ENCODE measurements at regions not wholly inside any gene's neighbourhood (a gene's known extent, or its start where the extent isn't known, plus 50 kb on each side); places are given as distances from the start of the nearest gene placed in this dataset.
"Not testable (repeated sequence)": the region's sequence is repeated elsewhere in the genome, so short reads cannot be mapped to it uniquely, and the experiment has no call there.

DNA sequence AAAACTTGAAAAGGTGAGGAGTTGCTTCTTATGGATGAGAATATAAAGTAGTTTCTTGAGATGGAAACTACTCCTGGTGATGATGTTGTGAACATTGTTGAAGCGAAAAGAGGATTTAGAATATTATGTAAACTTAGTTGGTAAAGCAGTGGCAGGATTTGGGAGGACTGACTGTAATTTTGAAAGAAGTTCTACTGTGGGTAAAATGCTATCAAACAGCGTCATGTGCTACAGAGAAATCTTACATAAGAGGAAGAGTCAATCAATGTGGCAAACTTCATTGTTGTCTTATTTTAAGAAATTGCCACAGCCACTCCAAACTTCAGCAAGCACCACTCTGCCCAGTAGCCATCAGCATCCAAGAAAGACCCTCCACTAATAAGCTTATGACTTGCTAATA lies 112.9 kb upstream of the ZEB2 start:
- DNase-seq = no peak

GRCh38 chr2:144631636-144632035 lies 111.7 kb upstream of the ZEB2 start:
- no peak for DNase-seq

DNA sequence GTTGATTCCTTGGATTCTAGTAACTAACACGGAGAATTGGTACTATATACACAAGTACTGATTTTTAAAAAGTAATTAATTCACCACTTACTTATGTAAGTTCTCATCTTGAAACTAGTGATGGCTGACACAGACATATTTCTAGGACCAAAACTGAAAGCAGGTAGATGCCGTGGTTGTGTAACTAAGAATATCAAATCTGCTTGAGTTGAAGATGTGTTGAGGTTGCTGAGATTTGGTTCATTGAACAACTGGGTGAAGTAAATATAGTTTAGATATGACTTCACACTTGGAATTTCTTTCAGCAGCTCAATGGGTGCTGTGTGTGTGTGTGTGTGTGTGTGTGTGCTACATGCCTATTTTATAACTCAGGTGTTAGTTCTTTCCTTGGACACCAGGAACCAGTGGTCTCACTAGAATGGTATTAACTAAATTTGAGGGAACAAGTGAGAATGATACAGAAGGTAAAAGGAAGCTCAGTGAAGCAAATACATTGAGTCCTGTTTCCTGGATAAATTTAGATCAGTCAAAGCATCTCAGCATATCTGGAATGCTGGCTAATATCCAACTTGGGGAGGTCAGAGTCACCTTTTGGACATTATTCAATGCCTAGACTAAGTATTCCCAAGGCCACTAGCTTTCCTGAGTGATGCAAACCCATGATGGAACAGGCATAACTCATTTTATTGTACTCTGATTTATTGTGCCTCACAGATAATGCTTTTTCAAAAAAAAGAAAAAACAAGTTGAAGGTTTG lies 110.7 kb upstream of the ZEB2 start:
- no peak for DNase-seq

- DNase-seq = no peak
Measured at GRCh38 chr2:144629935-144630334, 110.0 kb upstream of the ZEB2 start.

GRCh38 chr2:144628566-144628965 lies 108.6 kb upstream of the ZEB2 start:
- DNase-seq = no peak

DNA sequence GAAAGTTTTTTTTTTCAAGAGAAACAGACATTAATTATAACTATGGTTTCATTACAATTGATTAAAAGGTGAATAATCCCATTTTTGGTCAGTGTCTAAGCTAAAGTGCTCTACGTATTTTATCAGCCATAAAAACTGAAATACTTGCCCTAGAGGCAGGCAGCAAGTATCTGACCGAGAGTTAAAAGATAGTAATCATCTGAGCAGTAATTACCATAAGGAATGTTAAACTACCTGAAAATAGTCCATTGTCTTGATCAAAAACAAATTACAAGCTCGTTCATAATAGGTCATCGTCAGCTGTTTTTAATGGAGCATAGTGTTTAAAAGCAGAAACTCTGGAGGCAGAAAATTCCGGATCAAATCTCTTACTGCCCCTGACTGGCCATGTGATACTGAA lies 105.7 kb upstream of the ZEB2 start:
- no peak for DNase-seq

DNA sequence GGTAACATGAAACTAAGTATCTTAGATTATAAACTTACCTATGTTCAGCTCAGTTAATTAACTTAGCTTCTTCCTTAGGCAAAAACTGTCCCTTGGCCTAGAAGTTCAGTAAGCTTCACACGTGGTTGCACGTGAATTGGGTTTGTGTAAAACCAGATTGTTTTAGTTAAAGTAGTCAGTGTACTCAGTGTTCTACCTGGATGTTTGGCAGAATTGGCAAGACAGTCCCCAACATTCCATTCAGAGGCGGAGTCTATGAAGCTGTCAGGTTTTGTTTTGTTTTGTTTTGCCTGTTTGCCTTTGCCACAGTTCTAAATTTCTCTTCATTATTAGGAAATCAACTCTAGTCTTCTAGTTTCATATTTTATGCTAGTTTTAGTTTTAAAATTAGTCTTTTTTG lies 105.3 kb upstream of the ZEB2 start:
- DNase-seq = no peak

GRCh38 chr2:144624451-144624850 lies 104.5 kb upstream of the ZEB2 start:
- DNase-seq = no peak

DNA sequence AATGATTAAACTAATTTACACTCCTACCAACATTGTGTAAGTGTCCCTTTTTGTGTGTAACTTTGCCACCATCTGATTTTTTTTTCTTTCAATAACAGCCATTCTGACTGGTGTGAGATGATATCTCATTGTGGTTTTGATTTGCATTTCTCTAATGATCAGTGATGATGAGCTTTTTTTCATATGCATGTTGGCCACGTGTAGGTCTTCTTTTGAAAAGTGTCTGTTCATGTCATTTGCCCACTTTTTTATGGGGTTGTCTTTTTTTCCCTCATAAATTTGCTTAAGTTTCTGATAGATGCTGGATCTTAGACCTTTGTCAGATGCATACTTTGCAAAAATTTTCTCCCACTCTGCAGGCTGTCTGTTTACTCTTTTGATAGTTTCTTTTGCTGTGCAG lies 102.5 kb upstream of the ZEB2 start:
- not testable (repeated sequence) for DNase-seq

DNA sequence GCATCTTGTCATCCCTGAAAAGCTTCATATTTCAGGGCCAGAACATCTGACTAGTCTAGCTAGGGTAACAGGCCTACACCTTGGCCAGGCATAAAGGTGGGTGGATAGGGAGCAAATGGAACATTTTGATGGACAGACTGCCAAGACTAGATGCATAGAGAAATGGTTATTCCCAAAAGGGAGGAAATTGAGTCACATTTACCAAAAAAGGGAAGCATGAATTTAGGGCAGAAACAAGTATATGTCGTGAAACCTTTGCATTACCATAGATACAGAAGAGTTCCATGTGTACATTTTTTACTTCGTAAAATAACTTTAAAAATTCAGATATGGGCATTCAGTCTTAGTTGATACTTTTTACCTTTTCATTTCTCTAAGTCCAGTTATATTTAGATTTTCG lies 101.3 kb upstream of the ZEB2 start:
- no peak for DNase-seq

- no peak for DNase-seq
Measured at GRCh38 chr2:144619760-144620159, 99.8 kb upstream of the ZEB2 start.

DNA sequence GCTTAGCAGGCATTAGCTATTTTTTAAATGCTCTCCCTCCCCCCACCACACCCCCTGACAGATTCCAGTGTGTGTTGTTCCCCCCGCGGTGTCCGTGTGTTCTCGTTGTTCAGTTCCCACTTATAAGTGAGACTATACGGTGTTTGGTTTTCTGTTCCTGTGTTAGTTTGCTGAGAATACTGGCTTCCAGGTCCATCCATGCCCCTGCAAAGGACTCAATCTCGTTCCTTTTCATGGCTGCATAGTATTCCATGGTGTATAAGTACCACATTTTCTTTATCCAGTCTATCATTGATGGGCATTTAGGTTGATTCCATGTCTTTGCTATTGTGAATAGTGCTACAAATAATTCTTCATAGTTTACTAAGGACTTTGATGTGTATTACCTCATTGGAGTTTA lies 97.3 kb upstream of the ZEB2 start:
- DNase-seq = not testable (repeated sequence)

DNA sequence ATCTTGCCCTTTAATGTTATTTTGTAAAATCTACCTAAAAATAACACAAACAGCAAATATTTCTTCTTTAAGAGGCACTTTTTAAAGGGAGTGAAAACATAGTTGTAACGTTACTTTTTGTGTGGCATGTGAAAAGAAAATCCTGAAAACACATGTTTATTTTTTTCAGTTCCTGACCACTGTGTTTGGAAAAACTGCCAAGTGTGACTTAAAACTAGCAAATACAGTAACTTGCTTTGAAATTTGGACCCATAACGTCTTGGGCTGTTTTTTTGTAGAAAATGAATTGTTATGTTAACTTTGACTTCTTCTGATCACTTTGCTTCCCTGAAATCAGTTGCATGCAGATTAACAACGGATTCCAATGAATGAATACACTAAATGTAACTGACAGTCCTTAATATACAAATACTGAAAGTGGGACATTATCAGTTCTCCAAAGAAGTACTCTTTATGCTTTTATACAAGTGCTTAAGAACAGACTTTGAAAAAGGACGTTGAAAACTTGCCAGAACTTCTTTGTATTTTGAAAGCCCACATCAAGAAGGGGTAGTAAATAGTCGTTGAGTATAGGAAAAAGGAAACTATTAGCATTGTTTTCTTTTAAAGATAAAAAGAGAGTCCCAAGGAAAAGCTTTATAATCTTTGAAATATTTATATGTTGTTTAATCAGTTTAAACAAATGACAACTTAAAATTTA lies 96.1 kb upstream of the ZEB2 start:
- no peak for DNase-seq

DNA sequence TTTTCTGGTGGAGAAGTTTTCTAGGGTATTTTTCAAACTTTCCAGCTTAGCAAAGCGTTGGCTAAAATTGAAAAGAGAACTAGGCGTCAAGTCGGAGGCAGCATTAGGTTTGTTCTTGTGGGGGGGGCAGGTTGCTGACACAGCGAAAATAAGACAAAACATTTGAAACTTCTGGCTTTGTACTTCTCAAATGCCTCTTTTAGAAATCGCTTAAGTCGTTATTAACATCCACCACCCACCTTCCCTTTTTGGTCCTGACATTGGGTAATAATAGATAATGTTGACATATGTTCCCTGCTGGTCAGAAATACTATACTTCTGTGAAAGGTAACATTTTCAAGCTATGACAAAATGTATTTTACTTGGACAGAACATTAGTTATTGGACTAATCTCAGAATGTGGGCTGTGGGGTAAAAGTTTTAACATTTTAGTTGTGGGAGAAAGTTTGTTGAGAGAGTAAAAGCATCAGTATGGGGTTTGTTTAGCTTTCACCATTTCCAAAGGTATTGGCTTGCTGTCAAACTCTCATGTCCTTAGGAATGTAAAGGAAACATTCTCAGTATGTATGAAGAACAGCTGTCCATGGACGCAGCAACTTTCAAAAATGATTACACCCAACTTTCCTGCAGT lies 88.1 kb upstream of the ZEB2 start:
- DNase-seq = peak; percentile 45 to 52

DNA sequence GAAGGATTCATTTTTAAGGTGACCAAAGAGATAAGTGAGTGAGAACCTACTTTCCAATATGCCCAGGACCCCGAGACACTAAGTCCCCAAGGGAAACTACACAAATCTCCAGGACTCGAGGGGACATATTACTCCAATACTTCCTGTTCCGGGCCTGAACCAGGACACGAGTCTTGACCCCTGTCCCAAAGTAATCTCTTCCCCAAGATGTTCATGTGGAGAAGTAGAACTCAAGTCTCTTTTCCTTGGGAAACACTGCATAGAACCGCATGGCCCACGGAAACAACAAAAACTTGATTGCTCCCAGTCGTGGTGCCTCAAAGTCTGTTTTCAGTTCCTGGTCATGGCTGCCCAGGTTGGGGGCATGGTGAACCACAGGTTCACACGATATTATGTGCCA lies 87.2 kb upstream of the ZEB2 start:
- DNase-seq = no peak

GRCh38 chr2:144606466-144607095 lies 86.7 kb upstream of the ZEB2 start:
- no peak for DNase-seq

GRCh38 chr2:144605231-144605840 lies 85.4 kb upstream of the ZEB2 start:
- no peak for DNase-seq

GRCh38 chr2:144603334-144603733 lies 83.4 kb upstream of the ZEB2 start:
- no peak for DNase-seq

DNA sequence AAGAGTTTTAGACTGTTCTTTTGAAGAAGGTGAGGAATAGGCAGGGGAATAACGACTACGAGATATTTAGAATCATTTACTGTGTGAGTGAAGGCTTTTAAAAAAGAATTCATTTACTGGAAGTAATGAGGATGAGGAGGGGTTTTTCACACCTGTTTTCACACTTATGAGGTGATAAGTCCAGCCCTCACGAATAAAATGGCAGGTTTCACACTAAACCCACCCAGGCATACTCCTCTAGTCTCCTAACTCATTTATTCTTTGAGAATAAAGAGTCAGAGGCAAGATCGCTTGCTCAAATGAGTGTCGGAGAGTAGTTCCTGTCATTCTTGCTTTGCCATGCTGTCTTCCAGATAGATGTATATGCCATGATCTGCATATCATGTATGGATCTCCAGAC lies 79.0 kb upstream of the ZEB2 start:
- no peak for DNase-seq

DNA sequence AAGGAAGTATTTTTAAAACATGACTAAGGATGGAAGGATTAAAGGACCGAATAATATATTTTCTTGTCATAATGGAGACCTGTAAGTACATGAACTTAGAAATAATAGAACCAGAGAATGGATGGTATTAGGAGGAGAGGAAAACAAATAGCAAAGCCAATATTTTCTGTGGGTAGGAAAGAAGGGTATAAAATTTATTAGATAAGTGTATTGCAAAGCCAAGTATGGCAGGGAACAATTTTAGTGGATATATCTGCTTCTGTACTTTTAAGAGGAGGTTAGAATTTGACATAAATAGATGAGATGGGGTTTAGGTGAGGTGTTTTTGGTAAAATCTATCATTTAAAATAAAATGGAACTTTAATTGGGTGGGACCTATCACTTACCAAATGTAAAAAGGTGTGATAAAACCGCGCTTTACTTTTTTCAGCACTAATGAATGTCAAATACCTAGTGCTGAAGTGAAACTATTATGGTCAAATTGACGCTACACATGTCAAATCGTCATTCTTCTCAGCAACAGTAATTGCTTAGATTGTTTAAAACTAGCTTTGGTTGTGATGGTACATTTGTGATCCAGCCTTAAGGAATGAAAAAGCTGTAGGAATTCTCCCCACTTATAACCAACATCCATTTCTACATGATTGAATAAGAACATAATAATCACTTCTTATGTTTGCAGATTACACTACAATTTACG lies 78.1 kb upstream of the ZEB2 start:
- DNase-seq = no peak

DNA sequence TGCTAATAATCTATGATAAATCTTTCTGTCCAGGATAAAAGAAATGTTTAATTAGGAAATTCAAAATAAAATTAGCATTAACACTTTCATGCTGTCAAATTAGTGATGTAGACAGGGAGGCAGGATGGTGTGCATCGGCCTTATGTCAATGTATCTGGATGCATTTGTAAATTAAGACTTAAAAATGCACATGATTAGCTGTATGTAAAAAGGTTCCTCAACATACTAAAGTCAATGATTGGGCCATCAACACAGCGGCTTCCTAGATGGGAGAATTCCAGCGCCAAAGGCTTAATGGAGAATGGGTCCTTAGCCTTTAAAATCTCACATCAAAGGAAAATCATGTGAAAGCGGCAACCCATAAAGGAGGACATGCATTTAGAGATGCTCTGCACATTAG lies 77.5 kb upstream of the ZEB2 start:
- no peak for DNase-seq

DNA sequence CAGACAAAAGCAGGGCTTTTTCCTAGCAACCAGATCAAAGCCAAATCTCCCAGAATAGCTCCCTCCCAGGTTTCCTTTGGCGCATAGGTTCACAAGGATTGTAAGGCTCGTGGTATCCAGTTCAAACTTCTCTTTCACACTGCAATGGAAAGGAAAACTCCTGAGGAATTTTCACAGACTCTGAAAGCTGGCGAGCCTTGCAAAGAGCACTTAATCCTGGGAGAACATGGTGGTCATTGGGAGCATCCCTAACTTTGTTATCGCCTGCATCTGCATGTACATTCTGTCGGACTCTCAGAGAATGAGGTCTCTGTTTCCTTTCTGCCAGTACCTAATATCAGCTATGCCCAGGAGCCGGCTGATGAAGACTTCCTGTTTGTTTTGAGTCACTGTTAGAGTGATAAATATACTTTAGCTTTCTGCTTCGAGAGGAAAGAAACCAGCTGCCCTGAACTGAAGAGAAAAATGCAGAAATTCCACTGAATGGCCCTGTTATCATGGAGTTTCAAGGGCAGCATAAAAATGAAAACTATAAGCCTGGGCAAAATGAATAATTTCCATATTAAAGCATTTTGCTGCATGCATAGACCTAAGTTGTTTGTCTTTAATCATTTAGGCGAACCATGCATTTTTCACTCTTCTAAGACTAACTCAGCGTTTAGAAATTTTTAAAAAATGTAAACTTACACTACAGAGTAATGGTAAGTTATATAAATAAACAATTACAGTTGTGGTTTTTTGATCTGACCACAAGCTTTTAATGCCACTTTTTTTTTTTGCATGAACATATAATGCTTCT lies 76.4 kb upstream of the ZEB2 start:
- DNase-seq = no peak
